ENCODE measurements at regions not wholly inside any gene's neighbourhood (a gene's known extent, or its start where the extent isn't known, plus 50 kb on each side); places are given as distances from the start of the nearest gene placed in this dataset.

DNA sequence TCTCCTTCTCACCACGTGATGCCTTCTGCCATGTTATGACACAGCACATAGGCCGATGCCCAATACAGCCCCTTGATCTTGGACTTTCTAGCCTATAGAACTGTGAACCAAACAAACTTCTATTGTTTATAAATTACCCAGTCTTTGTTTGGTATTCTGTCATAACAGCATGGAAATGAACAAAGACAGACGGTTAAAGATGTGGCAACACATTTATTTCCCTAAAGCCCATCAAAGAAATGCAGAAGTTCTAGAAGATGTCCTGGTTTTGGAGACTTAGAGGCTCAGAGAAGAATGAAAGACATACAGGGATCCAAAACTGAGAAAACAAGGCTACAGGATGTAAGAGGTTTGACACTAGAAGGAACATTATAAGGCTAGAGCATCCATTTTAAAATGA lies 600.8 kb upstream of the DAB2 start:
- WGBS, 2 donors, result 65 to 95% methylated on average over 3 of the region's 3 CpGs
- intact Hi-C loops (cut with DNase I; ENCODE audit: low total_unique reads), result no loop called here
- H3K27ac ChIP-seq, result no peak overlapping the region
- no peaks in the 10 kb centered on the region for H3K36me3 ChIP-seq (ENCODE audit: low read depth, missing control alignments)
- no peaks in the 10 kb centered on the region for H3K27me3 ChIP-seq
- DNase-seq, result no peak
- no peaks in the 10 kb centered on the region for H3K9me3 ChIP-seq
- no peaks in the 10 kb centered on the region for H3K4me1 ChIP-seq
- no peak overlapping the region for H3K4me3 ChIP-seq
- TF ChIP-seq POLR2A (IDR thresholded peaks at IDR 0.05), result no peak
- TF ChIP-seq, protein P1, sequence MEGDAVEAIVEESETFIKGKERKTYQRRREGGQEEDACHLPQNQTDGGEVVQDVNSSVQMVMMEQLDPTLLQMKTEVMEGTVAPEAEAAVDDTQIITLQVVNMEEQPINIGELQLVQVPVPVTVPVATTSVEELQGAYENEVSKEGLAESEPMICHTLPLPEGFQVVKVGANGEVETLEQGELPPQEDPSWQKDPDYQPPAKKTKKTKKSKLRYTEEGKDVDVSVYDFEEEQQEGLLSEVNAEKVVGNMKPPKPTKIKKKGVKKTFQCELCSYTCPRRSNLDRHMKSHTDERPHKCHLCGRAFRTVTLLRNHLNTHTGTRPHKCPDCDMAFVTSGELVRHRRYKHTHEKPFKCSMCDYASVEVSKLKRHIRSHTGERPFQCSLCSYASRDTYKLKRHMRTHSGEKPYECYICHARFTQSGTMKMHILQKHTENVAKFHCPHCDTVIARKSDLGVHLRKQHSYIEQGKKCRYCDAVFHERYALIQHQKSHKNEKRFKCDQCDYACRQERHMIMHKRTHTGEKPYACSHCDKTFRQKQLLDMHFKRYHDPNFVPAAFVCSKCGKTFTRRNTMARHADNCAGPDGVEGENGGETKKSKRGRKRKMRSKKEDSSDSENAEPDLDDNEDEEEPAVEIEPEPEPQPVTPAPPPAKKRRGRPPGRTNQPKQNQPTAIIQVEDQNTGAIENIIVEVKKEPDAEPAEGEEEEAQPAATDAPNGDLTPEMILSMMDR (IDR thresholded peaks at IDR 0.05), result no peak

DNA sequence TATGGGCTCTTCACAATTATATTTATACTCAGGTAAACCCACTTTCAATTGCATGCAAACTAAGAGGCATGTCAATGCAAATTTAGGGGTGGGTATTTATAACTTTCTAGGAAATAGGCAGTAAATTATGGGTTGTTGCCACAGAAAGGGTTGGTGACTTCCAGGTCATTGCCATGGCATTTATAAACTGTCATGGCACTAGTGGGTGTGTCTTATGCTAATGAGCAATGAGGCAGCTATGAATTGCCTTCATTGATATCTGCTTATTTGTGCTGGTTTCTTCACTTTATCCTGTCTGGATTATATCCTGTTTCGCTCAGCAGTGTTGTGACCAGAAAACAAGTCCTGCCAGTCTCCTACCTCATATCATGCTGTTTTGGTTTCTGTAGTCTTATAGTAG lies 597.3 kb upstream of the DAB2 start:
- DNase-seq, result no peak
- TF ChIP-seq, protein P1 (IDR thresholded peaks at IDR 0.05), result no peak
- no peak for TF ChIP-seq POLR2A (IDR thresholded peaks at IDR 0.05)
- no peaks in the 10 kb centered on the region for H3K36me3 ChIP-seq (ENCODE audit: low read depth, missing control alignments)
- H3K27ac ChIP-seq, result no peak overlapping the region
- intact Hi-C loops (cut with DNase I; ENCODE audit: low total_unique reads), result no loop called here
- H3K27me3 ChIP-seq, result no peaks in the 10 kb centered on the region
- H3K4me3 ChIP-seq, result no peak overlapping the region
- H3K9me3 ChIP-seq, result no peaks in the 10 kb centered on the region
- 89 to 100% methylated on average over 1 of the region's 1 CpG for WGBS, 2 donors
- no peaks in the 10 kb centered on the region for H3K4me1 ChIP-seq

DNA sequence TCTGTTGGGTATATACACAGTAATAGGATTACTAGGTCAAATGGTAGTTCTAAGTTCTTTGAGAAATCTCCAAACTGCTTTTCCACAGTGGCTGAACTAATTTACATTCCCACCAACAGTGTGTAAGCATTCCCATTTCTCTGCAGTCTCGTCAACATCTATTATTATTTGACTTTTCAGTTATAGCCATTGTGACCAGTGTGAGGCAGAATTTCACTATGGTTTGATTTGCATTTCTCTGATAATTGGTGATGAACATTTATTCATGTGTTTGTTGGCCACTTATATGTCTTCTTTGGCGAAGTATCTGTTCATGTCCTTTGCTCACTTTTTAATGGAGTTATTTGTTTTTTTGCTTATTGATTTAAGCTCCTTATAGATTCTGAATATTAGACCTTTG lies 596.2 kb upstream of the DAB2 start:
- Histone ChIP-seq H3K9me3 (no peaks in the 10 kb centered on the region), H3K4me1 (no peaks in the 10 kb centered on the region), H3K27ac (no peak overlapping the region), H3K27me3 (no peaks in the 10 kb centered on the region), H3K36me3 (ENCODE audit: low read depth, missing control alignments) (no peaks in the 10 kb centered on the region), H3K4me3 (no peak overlapping the region)
- no peak for DNase-seq
- WGBS, 2 donors, result 76 to 83% methylated on average over 2 of the region's 2 CpGs
- TF ChIP-seq, protein P1 (IDR thresholded peaks at IDR 0.05), result no peak
- no peak for TF ChIP-seq POLR2A (IDR thresholded peaks at IDR 0.05)
- intact Hi-C loops (cut with DNase I; ENCODE audit: low total_unique reads), result no loop called here

DNA sequence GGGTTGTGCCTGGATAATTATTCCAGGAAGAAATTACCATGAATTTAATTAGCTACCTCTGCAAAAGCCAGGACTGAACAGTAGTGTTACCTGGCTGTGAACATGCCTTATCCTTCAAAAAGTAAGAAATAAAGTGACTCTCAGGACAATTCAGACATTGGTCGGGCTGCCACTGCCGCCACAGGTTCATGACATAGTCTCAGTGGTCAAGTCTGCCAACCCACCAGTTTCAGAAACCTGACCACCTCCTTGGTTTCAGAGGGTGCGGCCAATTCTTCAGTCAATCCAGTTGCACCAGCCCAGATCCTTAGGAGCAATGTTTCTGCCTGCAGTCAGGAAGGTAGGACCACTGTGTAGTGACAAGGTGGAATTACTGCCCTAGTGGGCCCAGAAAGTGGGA lies 593.1 kb upstream of the DAB2 start:
- Histone ChIP-seq H3K27ac (no peak overlapping the region), H3K9me3 (no peaks in the 10 kb centered on the region), H3K4me1 (no peaks in the 10 kb centered on the region), H3K36me3 (ENCODE audit: low read depth, missing control alignments) (no peaks in the 10 kb centered on the region), H3K27me3 (no peaks in the 10 kb centered on the region), H3K4me3 (no peak overlapping the region)
- TF ChIP-seq POLR2A (IDR thresholded peaks at IDR 0.05), result no peak
- TF ChIP-seq, protein P1 (IDR thresholded peaks at IDR 0.05), result no peak
- DNase-seq, result no peak
- intact Hi-C loops (cut with DNase I; ENCODE audit: low total_unique reads), result no loop called here
- WGBS, 2 donors, result 91 to 97% methylated on average over 3 of the region's 3 CpGs

DNA sequence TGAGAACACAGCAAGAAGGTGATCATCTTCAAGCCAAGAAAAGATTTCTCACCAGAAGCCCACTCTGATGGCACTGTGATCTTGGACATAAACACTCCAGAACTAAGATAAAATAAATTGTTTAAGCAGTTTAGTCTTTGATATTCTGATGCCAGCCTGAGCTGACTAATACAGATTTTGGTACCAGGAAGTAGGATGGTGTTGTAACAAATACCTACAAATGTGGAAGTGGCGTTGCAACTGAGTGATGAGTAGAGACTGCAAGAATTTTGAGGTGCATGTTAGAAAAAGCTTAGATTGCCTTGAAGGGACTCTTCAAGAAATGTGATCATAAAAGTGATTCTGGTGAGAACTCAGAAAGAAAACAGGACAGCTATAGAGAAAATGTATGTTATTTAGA lies 592.4 kb upstream of the DAB2 start:
- H3K36me3 ChIP-seq (ENCODE audit: low read depth, missing control alignments), result no peaks in the 10 kb centered on the region
- no peaks in the 10 kb centered on the region for H3K4me1 ChIP-seq
- no peak overlapping the region for H3K4me3 ChIP-seq
- TF ChIP-seq, protein P1 (IDR thresholded peaks at IDR 0.05), result no peak
- TF ChIP-seq POLR2A (IDR thresholded peaks at IDR 0.05), result no peak
- no peak for DNase-seq
- no peak overlapping the region for H3K27ac ChIP-seq
- no peaks in the 10 kb centered on the region for H3K27me3 ChIP-seq
- 90 to 91% methylated on average over 1 of the region's 1 CpG for WGBS, 2 donors
- no peaks in the 10 kb centered on the region for H3K9me3 ChIP-seq
- intact Hi-C loops (cut with DNase I; ENCODE audit: low total_unique reads), result no loop called here

Measured in testis (tissue), 2 donors.